ENCODE measurements at regions not wholly inside any gene's neighbourhood (a gene's known extent, or its start where the extent isn't known, plus 50 kb on each side); places are given as distances from the start of the nearest gene placed in this dataset.

DNA sequence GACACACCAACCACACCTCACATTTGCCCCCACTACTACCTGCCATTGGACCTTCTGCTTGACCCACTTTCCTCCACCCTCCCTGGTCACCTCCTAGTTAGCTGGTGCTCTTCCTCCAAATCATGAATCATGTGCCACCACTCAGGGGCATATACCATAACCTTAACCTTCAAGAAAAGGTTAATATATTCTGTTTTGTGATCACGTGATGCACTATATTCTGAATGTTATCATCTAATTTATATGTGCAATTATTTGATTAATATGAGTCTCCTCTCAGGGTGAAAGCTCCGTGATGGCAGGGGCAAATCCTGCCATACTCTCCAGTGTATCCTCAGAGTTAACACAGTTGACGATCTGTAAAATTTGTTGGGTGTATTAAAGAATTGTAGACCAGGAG is 635.5 kb downstream of the XPNPEP1 start:
- Histone ChIP-seq H3K27me3 (replicated peaks in 2 of 5; ENCODE audit: control insufficient read depth in 4 of 5, insufficient read depth in 5 of 5, low read length in 4 of 5) (no peaks in the 10 kb centered on the region), H3K9me3 (ENCODE audit: control extremely low read depth in 1 of 5, control insufficient read depth in 4 of 5, insufficient read depth in 2 of 5, low read depth in 1 of 5, low read length in 4 of 5) (peaks cover 0 to 3% (median 0%) of the 10 kb centered on the region in 5 experiments), H3K4me3 (ENCODE audit: control insufficient read depth in 1 of 7, extremely low read depth in 1 of 7, insufficient read depth in 4 of 7, low read depth in 2 of 7, low read length in 6 of 7) (no peak overlapping the region), H3K36me3 (ENCODE audit: control insufficient read depth in 4 of 4, insufficient read depth in 4 of 4, low read length in 3 of 4) (no peaks in the 10 kb centered on the region), H3K4me1 (ENCODE audit: control extremely low read depth in 1 of 4, control insufficient read depth in 4 of 4, insufficient read depth in 4 of 4, low read length in 3 of 4) (no peaks in the 10 kb centered on the region), H3K27ac (ENCODE audit: insufficient read depth in 1 of 2, low read depth in 1 of 2, low read length in 2 of 2, poor library complexity in 1 of 2, severe bottlenecking in 2 of 2) (no peak overlapping the region)
- ChIA-PET CTCF (no interaction called here), POLR2A (no interaction called here)
- WGBS (ENCODE audit: insufficient coverage): 100% methylated on average over 1 of the region's 3 CpGs
- no peak for DNase-seq

DNA sequence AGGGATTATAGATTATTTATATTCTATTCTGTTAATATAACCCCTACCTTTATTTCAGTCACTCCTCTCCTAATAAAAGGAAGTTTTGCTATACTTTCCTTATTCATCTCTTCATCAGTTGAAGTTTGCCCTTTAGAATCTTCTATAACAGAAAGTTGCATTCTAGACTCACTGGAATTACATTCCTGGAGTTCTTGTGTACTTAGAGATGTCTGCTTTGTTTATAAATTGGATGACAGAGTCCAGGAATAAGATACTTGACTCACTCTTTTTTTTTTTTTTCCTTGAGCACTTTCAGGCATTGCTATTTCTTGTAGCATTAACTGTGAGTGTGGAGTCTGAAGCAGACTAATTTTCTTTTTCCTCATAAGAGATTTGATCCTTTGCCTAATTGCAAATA is 640.8 kb downstream of the XPNPEP1 start:
- Histone ChIP-seq H3K27me3 (replicated peaks in 2 of 5; ENCODE audit: control insufficient read depth in 4 of 5, insufficient read depth in 5 of 5, low read length in 4 of 5) (no peaks in the 10 kb centered on the region), H3K4me3 (ENCODE audit: control insufficient read depth in 1 of 7, extremely low read depth in 1 of 7, insufficient read depth in 4 of 7, low read depth in 2 of 7, low read length in 6 of 7) (no peak overlapping the region), H3K9me3 (ENCODE audit: control extremely low read depth in 1 of 5, control insufficient read depth in 4 of 5, insufficient read depth in 2 of 5, low read depth in 1 of 5, low read length in 4 of 5) (no peaks in the 10 kb centered on the region), H3K36me3 (ENCODE audit: control insufficient read depth in 4 of 4, insufficient read depth in 4 of 4, low read length in 3 of 4) (no peaks in the 10 kb centered on the region), H3K27ac (ENCODE audit: insufficient read depth in 1 of 2, low read depth in 1 of 2, low read length in 2 of 2, poor library complexity in 1 of 2, severe bottlenecking in 2 of 2) (no peak overlapping the region), H3K4me1 (ENCODE audit: control extremely low read depth in 1 of 4, control insufficient read depth in 4 of 4, insufficient read depth in 4 of 4, low read length in 3 of 4) (no peaks in the 10 kb centered on the region)
- DNase-seq: no peak
- ChIA-PET POLR2A (no interaction called here), CTCF (no interaction called here)

DNA sequence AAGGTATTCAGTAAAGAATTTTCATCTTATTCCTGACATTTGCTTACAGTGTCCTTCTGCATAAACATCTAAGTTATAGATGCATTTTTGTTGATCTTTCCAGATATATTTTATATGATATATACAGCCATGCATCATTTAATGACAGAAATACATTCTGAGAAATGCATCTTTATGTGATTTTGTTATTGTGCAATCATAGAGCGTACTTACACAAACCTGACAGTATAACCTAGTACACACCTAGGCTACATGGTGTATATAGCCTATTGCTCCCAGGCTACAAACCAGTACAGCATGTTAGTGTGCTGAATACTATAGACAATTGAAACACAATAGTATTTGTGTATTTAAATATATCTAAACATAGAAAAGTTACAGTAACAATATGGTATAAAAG is 642.0 kb downstream of the XPNPEP1 start:
- no peaks in the 10 kb centered on the region for H3K4me1 ChIP-seq (ENCODE audit: control extremely low read depth in 1 of 4, control insufficient read depth in 4 of 4, insufficient read depth in 4 of 4, low read length in 3 of 4)
- H3K4me3 ChIP-seq (ENCODE audit: control insufficient read depth in 1 of 7, extremely low read depth in 1 of 7, insufficient read depth in 4 of 7, low read depth in 2 of 7, low read length in 6 of 7): no peak overlapping the region
- ChIA-PET POLR2A (no interaction called here), CTCF (no interaction called here)
- no peaks in the 10 kb centered on the region for H3K36me3 ChIP-seq (ENCODE audit: control insufficient read depth in 4 of 4, insufficient read depth in 4 of 4, low read length in 3 of 4)
- no CpG with 5 or more reads among the region's 1 CpG for WGBS (ENCODE audit: insufficient coverage)
- H3K27me3 ChIP-seq (replicated peaks in 2 of 5; ENCODE audit: control insufficient read depth in 4 of 5, insufficient read depth in 5 of 5, low read length in 4 of 5): no peaks in the 10 kb centered on the region
- DNase-seq: no peak
- H3K27ac ChIP-seq (ENCODE audit: insufficient read depth in 1 of 2, low read depth in 1 of 2, low read length in 2 of 2, poor library complexity in 1 of 2, severe bottlenecking in 2 of 2): no peak overlapping the region
- no peaks in the 10 kb centered on the region for H3K9me3 ChIP-seq (ENCODE audit: control extremely low read depth in 1 of 5, control insufficient read depth in 4 of 5, insufficient read depth in 2 of 5, low read depth in 1 of 5, low read length in 4 of 5)

DNA sequence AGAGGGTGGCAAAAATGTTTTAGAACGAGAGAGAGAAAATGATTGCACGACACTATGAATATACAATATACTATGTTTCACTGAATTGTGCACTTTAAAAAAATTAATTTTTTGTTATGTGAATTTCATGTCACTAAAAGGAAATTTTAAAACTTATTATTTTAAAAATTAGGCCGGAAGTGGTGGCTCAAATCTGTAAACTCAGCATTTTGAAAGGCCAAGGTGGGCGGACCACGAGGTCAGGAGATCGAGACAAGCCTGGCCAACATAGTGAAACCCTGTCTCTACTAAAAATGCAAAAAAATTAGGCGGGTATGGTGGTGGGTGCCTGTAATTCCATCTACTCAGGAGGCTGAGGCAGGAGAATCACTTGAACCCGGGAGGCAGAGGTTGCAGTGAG is 642.5 kb downstream of the XPNPEP1 start:
- no peak for DNase-seq
- Histone ChIP-seq H3K9me3 (ENCODE audit: control extremely low read depth in 1 of 5, control insufficient read depth in 4 of 5, insufficient read depth in 2 of 5, low read depth in 1 of 5, low read length in 4 of 5) (no peaks in the 10 kb centered on the region), H3K27me3 (replicated peaks in 2 of 5; ENCODE audit: control insufficient read depth in 4 of 5, insufficient read depth in 5 of 5, low read length in 4 of 5) (no peaks in the 10 kb centered on the region), H3K4me1 (ENCODE audit: control extremely low read depth in 1 of 4, control insufficient read depth in 4 of 4, insufficient read depth in 4 of 4, low read length in 3 of 4) (no peaks in the 10 kb centered on the region), H3K27ac (ENCODE audit: insufficient read depth in 1 of 2, low read depth in 1 of 2, low read length in 2 of 2, poor library complexity in 1 of 2, severe bottlenecking in 2 of 2) (no peak overlapping the region), H3K36me3 (ENCODE audit: control insufficient read depth in 4 of 4, insufficient read depth in 4 of 4, low read length in 3 of 4) (no peaks in the 10 kb centered on the region), H3K4me3 (ENCODE audit: control insufficient read depth in 1 of 7, extremely low read depth in 1 of 7, insufficient read depth in 4 of 7, low read depth in 2 of 7, low read length in 6 of 7) (no peak overlapping the region)
- ChIA-PET CTCF (no interaction called here), POLR2A (no interaction called here)
- 88% methylated on average over 4 of the region's 8 CpGs for WGBS (ENCODE audit: insufficient coverage)

DNA sequence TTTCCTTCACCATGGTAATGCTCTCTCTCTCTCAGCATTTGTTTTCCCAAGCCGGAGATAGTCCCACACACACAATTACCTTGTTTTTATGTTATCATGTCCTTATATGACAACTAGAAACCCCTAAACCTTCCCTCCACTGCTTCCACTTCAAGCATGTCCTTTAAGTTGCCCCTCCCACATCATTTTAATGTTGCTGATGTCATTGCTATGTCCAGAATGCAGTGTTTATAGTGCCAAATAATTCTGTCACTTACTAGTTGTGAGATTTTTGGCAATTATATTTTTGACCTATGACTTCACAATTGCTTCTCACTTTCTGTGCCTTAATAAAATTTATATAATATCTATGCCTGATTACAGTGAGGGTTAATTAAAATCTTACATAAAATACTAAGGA is 645.9 kb downstream of the XPNPEP1 start:
- DNase-seq: no peak
- 100% methylated on average over 1 of the region's 1 CpG for WGBS (ENCODE audit: insufficient coverage)
- POLR2A ChIA-PET: no interaction called here
- Histone ChIP-seq H3K27me3 (replicated peaks in 2 of 5; ENCODE audit: control insufficient read depth in 4 of 5, insufficient read depth in 5 of 5, low read length in 4 of 5) (no peaks in the 10 kb centered on the region), H3K9me3 (ENCODE audit: control extremely low read depth in 1 of 5, control insufficient read depth in 4 of 5, insufficient read depth in 2 of 5, low read depth in 1 of 5, low read length in 4 of 5) (no peaks in the 10 kb centered on the region), H3K36me3 (ENCODE audit: control insufficient read depth in 4 of 4, insufficient read depth in 4 of 4, low read length in 3 of 4) (no peaks in the 10 kb centered on the region), H3K27ac (ENCODE audit: insufficient read depth in 1 of 2, low read depth in 1 of 2, low read length in 2 of 2, poor library complexity in 1 of 2, severe bottlenecking in 2 of 2) (no peak overlapping the region), H3K4me1 (ENCODE audit: control extremely low read depth in 1 of 4, control insufficient read depth in 4 of 4, insufficient read depth in 4 of 4, low read length in 3 of 4) (no peaks in the 10 kb centered on the region), H3K4me3 (ENCODE audit: control insufficient read depth in 1 of 7, extremely low read depth in 1 of 7, insufficient read depth in 4 of 7, low read depth in 2 of 7, low read length in 6 of 7) (no peak overlapping the region)
- CTCF ChIA-PET: no interaction called here

DNA sequence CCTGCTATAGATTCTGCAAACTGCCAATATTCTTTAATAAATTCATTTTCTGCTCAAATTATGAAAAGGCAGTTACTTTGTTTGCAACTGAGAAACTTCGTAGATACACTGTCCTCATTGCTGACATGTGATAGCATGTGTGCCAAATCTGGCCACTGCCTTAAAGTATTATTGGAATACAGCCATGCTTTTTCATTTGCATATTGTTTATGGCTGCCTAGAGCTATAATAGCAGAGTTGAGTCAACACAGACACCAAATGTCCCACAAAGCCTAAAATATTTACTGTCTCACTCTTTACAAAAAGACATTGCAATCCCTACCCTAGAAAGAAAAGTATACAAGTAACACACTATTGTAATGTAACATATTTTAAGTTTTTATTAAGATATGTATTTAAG is 647.4 kb downstream of the XPNPEP1 start:
- H3K27me3 ChIP-seq (replicated peaks in 2 of 5; ENCODE audit: control insufficient read depth in 4 of 5, insufficient read depth in 5 of 5, low read length in 4 of 5): no peaks in the 10 kb centered on the region
- no peaks in the 10 kb centered on the region for H3K9me3 ChIP-seq (ENCODE audit: control extremely low read depth in 1 of 5, control insufficient read depth in 4 of 5, insufficient read depth in 2 of 5, low read depth in 1 of 5, low read length in 4 of 5)
- CTCF ChIA-PET: no interaction called here
- no peak overlapping the region for H3K4me3 ChIP-seq (ENCODE audit: control insufficient read depth in 1 of 7, extremely low read depth in 1 of 7, insufficient read depth in 4 of 7, low read depth in 2 of 7, low read length in 6 of 7)
- H3K36me3 ChIP-seq (ENCODE audit: control insufficient read depth in 4 of 4, insufficient read depth in 4 of 4, low read length in 3 of 4): no peaks in the 10 kb centered on the region
- POLR2A ChIA-PET: no interaction called here
- H3K4me1 ChIP-seq (ENCODE audit: control extremely low read depth in 1 of 4, control insufficient read depth in 4 of 4, insufficient read depth in 4 of 4, low read length in 3 of 4): no peaks in the 10 kb centered on the region
- no peak overlapping the region for H3K27ac ChIP-seq (ENCODE audit: insufficient read depth in 1 of 2, low read depth in 1 of 2, low read length in 2 of 2, poor library complexity in 1 of 2, severe bottlenecking in 2 of 2)
- DNase-seq: no peak
- WGBS (ENCODE audit: insufficient coverage): no CpG with 5 or more reads among the region's 1 CpG

DNA sequence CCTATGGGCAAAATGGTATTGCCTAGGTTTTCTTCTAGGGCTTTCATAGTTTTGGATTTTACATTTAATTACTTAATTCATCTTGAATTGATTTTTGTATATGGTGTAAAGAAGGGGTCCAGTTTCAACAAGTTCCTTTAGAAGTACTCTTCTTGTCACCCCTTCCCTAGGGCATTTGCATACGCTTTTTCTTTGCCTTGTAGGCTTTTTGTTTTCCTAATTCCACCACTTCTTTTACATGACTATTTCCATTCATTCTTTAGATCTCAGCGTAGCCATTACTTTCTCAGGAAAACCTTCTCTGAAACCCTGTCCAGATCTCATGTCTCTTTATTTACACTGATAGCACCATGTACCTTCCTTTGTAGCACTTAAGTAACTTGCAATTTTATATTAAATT is 648.6 kb downstream of the XPNPEP1 start:
- ChIA-PET CTCF (no interaction called here), POLR2A (no interaction called here)
- no peak overlapping the region for H3K4me3 ChIP-seq (ENCODE audit: control insufficient read depth in 1 of 7, extremely low read depth in 1 of 7, insufficient read depth in 4 of 7, low read depth in 2 of 7, low read length in 6 of 7)
- no peaks in the 10 kb centered on the region for H3K4me1 ChIP-seq (ENCODE audit: control extremely low read depth in 1 of 4, control insufficient read depth in 4 of 4, insufficient read depth in 4 of 4, low read length in 3 of 4)
- H3K9me3 ChIP-seq (ENCODE audit: control extremely low read depth in 1 of 5, control insufficient read depth in 4 of 5, insufficient read depth in 2 of 5, low read depth in 1 of 5, low read length in 4 of 5): no peaks in the 10 kb centered on the region
- no peak overlapping the region for H3K27ac ChIP-seq (ENCODE audit: insufficient read depth in 1 of 2, low read depth in 1 of 2, low read length in 2 of 2, poor library complexity in 1 of 2, severe bottlenecking in 2 of 2)
- WGBS (ENCODE audit: insufficient coverage): 82% methylated on average over 2 of the region's 2 CpGs
- no peak for DNase-seq
- H3K27me3 ChIP-seq (replicated peaks in 2 of 5; ENCODE audit: control insufficient read depth in 4 of 5, insufficient read depth in 5 of 5, low read length in 4 of 5): no peaks in the 10 kb centered on the region
- no peaks in the 10 kb centered on the region for H3K36me3 ChIP-seq (ENCODE audit: control insufficient read depth in 4 of 4, insufficient read depth in 4 of 4, low read length in 3 of 4)

DNA sequence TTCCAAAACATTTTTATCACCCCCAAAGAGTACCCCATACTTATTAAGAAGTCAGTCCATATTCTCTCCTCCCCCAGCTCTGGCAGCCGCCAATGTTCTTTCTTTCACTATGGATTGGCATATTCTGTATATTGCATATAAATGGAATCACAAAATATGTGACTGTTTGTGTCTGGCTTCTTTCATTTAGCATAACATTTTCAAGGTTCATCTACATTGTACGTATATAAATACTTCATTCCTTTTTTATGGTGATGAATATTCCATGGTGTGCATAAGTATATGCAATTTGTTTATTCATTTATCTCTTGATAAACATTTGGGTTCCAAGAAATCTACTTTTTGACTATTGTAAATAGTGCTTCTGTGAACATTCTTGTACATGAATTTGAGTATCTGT is 653.1 kb downstream of the XPNPEP1 start:
- ChIA-PET POLR2A (no interaction called here), CTCF (no interaction called here)
- H3K27ac ChIP-seq (ENCODE audit: insufficient read depth in 1 of 2, low read depth in 1 of 2, low read length in 2 of 2, poor library complexity in 1 of 2, severe bottlenecking in 2 of 2): no peak overlapping the region
- H3K4me1 ChIP-seq (ENCODE audit: control extremely low read depth in 1 of 4, control insufficient read depth in 4 of 4, insufficient read depth in 4 of 4, low read length in 3 of 4): no peaks in the 10 kb centered on the region
- no CpG with 5 or more reads among the region's 2 CpGs for WGBS (ENCODE audit: insufficient coverage)
- no peaks in the 10 kb centered on the region for H3K9me3 ChIP-seq (ENCODE audit: control extremely low read depth in 1 of 5, control insufficient read depth in 4 of 5, insufficient read depth in 2 of 5, low read depth in 1 of 5, low read length in 4 of 5)
- no peak overlapping the region for H3K4me3 ChIP-seq (ENCODE audit: control insufficient read depth in 1 of 7, extremely low read depth in 1 of 7, insufficient read depth in 4 of 7, low read depth in 2 of 7, low read length in 6 of 7)
- no peaks in the 10 kb centered on the region for H3K36me3 ChIP-seq (ENCODE audit: control insufficient read depth in 4 of 4, insufficient read depth in 4 of 4, low read length in 3 of 4)
- no peaks in the 10 kb centered on the region for H3K27me3 ChIP-seq (replicated peaks in 2 of 5; ENCODE audit: control insufficient read depth in 4 of 5, insufficient read depth in 5 of 5, low read length in 4 of 5)
- DNase-seq: no peak

Data from common myeloid progenitor, CD34-positive (primary cell).